Stimulated activated CD4-positive, alpha-beta T cell treated with anti-CD3 and anti-CD28 coated beads, Interleukin-1b, Interleukin-23, amount 100 ng/mL, for 48 hours (primary cell): ENCODE measurements at regions not wholly inside any gene's neighbourhood (a gene's known extent, or its start where the extent isn't known, plus 50 kb on each side); places are given as distances from the start of the nearest gene placed in this dataset.

Source experiments
- DNase-seq: peaks from one replicate; pipeline ENCODE4 v3.0.0-alpha.2; 2020

GRCh38 chr2:193580176-193580950 lies 1385.6 kb upstream of the TMEFF2 start:
- no peak for DNase-seq

DNA sequence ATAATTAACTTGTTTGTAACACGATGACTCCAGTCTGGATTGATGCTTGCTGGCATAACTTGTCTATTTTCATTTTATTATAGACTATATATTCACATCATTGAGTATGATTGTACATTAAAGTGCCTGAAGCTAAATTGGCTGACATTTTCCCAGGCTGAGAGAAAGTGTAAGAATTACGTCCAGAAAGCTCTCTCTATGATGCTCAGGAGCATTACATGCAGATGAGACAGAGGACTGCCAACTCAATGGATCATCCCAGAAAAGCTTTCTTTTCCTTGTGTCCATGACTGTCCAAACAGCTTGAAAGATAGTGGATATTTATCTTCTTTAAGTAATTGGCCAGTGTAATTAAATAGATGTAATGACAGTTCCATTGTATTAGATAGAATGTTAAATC lies 1372.2 kb upstream of the TMEFF2 start:
- no peak for DNase-seq

GRCh38 chr2:193566276-193566675 lies 1371.5 kb upstream of the TMEFF2 start:
- DNase-seq, result no peak

DNA sequence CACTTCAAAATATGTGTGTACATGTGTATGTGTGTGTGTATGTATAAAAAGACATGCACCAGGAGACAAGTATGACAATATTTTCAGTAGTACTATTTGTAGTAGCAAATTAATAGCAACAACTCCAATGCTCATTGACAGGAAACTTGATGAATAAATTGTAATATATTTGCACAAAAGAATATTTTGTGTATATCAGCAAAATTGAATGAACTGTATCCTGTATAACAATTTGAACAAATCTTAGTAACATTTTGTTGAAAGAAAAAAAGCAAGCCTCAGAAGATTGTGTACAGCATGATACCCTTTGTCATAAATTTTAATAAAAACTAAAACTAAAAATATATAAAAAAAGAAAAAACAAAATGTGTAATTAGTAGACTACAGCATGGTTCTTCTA lies 1367.3 kb upstream of the TMEFF2 start:
- DNase-seq, result no peak

DNA sequence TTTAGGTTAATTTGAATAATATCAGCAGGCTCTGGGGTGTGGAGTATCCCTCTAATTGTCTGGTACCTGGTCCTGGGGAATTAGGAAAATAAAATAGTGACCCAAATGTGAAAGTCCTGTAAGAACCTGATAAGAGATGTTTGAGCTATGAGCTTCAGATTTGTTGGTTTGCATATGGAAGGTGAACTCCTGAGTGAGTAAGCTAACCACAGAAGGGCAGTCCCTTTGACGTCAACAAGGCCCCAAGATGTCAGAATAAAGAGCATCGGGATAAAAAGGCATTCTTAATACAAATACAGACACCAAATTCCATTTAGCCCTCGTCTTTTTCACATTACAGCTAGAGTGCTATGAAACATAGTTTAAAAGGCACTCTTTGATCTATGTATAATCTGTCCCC lies 1366.3 kb upstream of the TMEFF2 start:
- DNase-seq, result no peak

- no peak for DNase-seq
These were observed 1362.2 kb upstream of the TMEFF2 start for GRCh38 chr2:193556766-193557470.

DNA sequence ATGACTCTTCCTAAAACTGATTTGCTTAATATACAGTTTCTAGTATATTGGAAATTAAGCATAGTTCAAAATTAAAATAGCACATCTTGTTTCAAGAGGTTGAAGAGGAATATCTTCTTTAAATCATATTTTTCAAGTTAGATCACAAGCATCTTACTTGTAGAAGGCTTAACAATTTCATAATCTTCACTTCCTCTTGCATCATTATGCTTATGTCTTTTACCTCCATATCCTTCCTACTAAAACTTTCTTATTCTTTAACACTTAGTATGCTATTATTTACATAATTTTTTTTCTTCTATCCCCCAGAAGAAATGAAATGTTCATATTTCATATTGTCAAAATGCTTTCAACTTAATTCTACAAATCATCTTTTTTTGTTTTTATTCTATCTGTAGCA lies 1354.9 kb upstream of the TMEFF2 start:
- no peak for DNase-seq

GRCh38 chr2:193542762-193543161 lies 1348.0 kb upstream of the TMEFF2 start:
- DNase-seq, result no peak

DNA sequence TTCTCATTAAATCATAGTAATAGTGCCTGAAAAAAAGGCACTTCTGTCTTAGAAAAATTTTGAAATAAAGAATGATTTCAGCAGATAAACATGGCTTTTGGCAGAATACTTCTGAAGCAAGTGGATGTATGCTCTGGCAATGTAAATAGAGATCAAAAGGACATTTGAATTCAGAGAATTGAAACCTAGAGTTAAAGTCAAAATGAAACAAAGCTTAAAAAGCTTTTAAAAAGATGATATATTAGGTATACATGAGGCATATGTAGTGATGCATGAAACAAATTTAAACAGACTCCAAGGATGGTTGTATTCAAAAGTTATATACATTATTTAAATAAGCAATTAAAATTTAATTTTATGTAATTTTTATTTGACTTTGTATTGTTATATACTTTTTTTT lies 1344.5 kb upstream of the TMEFF2 start:
- no peak for DNase-seq

GRCh38 chr2:193538061-193538460 lies 1343.3 kb upstream of the TMEFF2 start:
- no peak for DNase-seq

DNA sequence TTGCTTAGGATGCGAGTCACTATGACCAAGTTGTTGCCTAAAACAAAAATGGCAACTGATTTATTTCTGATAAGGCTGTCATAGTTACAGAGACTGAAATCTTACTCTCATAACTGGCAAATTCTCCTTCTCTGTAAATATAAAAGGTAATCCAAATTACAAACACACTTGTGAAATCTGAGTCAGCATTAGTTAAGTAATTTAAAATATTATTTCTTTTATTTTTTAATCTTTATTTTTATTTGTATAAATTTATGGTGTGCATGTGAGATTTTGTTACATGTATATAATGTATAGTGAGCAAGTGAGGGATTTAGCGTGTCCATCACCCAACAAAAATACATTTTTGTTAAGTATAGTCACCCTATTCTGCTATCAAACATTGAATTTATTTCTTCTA lies 1342.8 kb upstream of the TMEFF2 start:
- no peak for DNase-seq

DNA sequence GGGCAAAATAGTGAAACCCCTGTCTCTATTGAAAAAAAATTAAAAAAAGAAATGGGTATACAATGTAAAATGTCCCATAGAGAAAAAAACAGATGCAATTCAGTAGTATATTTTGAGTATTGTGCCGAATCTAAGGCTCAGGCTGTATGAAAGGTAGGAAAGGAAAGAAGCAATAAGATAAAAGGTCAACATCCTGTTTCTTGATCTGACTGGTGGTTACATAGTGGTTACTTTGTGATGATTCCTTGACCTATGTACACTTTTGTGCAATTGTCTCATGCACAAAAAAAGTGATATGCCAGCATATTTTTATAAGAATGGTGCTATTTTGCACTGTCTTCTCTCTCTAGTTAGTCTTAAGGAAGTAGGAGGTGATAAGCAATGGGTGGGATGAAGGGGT lies 1333.7 kb upstream of the TMEFF2 start:
- no peak for DNase-seq

GRCh38 chr2:193527146-193527545 lies 1332.4 kb upstream of the TMEFF2 start:
- DNase-seq, result no peak

- DNase-seq, result no peak
These were observed 1328.9 kb upstream of the TMEFF2 start for GRCh38 chr2:193523662-193524061.

- no peak for DNase-seq
These were observed 1326.8 kb upstream of the TMEFF2 start for GRCh38 chr2:193521523-193521922.

DNA sequence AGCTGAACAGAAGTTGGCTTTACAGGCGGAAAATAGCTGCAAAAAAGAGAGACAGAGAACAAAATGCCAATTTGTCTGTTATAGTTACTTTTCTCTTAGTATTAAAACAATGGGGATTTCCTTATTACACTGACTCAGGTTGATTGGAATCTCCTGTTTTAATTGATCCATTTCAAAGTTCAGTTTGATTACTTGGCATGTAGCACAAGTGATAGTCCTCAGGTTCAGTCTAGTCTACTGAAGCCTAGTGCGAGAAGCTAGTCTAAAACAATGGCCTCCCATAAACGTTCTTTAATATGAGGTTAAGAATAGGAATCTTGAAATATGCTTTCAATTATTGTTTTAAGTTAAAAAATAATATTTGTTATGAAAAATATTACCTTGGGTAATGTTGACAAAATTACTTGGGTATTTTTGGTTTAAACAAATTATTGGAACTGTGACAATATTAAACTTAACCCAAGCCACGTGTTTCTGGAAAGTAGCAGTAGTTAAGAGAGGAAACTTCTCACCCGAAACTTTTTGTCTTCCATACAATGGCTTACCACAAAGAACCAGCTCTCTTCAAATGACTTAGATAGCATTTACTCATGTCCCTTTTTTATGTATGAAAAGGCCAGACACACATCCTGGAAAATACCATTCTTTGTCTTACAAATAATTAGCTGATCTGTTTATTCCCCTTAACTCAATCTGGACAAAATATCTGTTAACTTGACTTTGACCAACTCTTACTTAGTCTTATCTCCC lies 1326.2 kb upstream of the TMEFF2 start:
- DNase-seq, result no peak

DNA sequence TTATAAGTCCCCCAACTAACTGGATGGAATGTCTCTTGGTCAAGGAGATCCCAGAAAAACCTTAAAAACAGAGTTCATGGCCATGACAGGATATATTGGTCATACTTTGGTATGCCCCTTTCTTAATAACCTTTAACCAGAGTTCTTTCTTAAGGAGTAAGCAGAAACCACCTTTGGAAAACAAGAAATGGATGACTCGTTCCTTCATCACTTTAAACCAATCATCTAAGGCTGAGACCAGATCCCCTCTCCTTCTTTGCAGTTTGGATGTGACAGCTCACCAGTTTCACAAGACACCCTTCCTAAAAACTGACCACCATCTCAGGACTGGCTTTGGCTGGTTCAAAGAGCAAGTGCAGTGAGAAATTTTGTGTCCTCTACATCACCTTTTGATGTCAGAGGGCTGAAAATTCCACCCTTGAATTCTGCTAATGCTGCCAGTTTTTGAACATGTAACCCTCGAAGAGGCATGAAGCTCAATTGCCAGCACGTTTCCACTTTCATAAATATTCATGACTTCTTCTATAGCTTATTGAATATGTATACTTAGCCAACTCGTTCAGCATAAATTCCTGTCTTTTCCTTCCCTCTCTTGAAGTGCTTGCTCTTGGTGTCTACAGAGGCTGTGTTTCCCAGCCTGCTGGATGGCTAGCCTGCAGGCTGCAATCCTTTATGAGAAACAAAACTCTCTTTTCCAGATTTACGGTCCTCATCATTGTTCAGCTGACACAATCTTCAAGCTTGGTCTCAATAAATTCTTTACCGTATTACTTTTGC lies 1323.5 kb upstream of the TMEFF2 start:
- no peak for DNase-seq

DNA sequence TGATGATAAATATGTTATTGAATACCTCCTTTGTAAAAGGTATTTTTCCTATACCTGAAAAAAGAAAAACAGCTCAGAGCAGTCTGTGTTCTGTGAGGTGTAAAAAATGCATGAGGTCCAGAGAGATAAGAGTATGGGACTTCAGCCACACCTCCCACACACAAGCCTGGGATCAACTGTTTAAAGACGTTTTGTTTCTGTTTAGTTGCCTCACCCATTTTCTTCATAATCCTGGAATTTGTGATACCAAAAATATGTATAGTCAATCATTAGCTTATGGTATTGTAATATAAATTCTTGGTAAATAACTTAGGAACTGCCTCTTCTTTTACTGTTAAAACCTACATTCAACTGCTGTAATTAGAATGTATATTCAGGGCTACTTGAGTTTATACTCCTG lies 1322.9 kb upstream of the TMEFF2 start:
- no peak for DNase-seq

GRCh38 chr2:193506035-193506434 lies 1311.3 kb upstream of the TMEFF2 start:
- DNase-seq, result no peak

GRCh38 chr2:193505620-193506019 lies 1310.9 kb upstream of the TMEFF2 start:
- DNase-seq, result no peak

- no peak for DNase-seq
These were observed 1307.8 kb upstream of the TMEFF2 start for GRCh38 chr2:193502363-193503035.

- DNase-seq, result no peak
These were observed 1302.1 kb upstream of the TMEFF2 start for GRCh38 chr2:193496786-193497185.

DNA sequence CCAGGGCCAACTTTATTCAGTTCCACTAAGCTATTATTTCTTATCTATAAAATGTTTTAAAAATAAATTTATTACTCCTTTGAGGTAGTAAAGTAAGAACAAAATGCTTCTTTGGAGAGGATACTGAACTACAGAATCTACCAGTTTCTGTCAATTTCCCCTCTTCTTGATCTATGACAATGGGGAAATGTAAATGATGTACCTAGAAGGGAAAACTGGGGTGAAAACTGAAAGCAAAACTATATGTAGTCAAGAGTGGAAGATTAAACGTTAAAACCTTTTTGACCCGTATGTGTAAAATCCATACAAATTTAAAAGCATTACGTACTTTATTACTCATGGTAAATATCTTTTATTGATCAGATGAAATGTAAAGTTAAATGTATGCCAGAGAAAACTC lies 1287.8 kb upstream of the TMEFF2 start:
- no peak for DNase-seq
